ENCODE measurements at regions not wholly inside any gene's neighbourhood (a gene's known extent, or its start where the extent isn't known, plus 50 kb on each side); places are given as distances from the start of the nearest gene placed in this dataset.

DNA sequence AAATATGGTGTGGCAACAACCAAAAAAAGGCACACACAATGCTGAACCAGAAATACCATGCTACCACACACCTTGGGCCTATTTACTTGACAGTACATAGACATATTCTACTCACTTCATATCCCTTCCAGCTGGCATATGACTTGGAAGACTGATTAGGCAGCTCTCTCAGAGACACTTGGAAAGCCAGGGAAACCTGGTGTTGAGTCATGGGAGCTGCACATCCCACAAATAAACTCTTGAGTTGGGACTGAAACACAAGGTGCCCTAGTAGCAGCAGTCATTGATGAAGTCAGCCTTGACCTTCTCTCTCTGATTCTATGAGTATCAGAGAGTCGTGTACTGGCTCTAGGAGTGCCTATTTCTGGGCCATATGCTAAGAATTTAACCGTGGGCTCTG, 776.6 kb upstream of the LCORL start:
- no peaks in the 10 kb centered on the region for H3K4me1 Mint-ChIP-seq
- H3K27ac Mint-ChIP-seq = no peak overlapping the region
- H3K36me3 Mint-ChIP-seq (ENCODE audit: low read depth) = no peaks in the 10 kb centered on the region
- DNase-seq = no peak
- TF ChIP-seq, protein P1, sequence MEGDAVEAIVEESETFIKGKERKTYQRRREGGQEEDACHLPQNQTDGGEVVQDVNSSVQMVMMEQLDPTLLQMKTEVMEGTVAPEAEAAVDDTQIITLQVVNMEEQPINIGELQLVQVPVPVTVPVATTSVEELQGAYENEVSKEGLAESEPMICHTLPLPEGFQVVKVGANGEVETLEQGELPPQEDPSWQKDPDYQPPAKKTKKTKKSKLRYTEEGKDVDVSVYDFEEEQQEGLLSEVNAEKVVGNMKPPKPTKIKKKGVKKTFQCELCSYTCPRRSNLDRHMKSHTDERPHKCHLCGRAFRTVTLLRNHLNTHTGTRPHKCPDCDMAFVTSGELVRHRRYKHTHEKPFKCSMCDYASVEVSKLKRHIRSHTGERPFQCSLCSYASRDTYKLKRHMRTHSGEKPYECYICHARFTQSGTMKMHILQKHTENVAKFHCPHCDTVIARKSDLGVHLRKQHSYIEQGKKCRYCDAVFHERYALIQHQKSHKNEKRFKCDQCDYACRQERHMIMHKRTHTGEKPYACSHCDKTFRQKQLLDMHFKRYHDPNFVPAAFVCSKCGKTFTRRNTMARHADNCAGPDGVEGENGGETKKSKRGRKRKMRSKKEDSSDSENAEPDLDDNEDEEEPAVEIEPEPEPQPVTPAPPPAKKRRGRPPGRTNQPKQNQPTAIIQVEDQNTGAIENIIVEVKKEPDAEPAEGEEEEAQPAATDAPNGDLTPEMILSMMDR (IDR thresholded peaks at IDR 0.05) = no peak
- H3K4me3 Mint-ChIP-seq = no peak overlapping the region
- no peaks in the 10 kb centered on the region for H3K9me3 Mint-ChIP-seq
- no peaks in the 10 kb centered on the region for H3K27me3 Mint-ChIP-seq (ENCODE audit: low read depth, poor library complexity)

- H3K4me3 Mint-ChIP-seq = no peak overlapping the region
- H3K27me3 Mint-ChIP-seq (ENCODE audit: low read depth, poor library complexity) = no peaks in the 10 kb centered on the region
- TF ChIP-seq, protein P1 (IDR thresholded peaks at IDR 0.05) = no peak
- H3K27ac Mint-ChIP-seq = no peak overlapping the region
- H3K4me1 Mint-ChIP-seq = peaks cover 8% of the 10 kb centered on the region
- H3K9me3 Mint-ChIP-seq = no peaks in the 10 kb centered on the region
- H3K36me3 Mint-ChIP-seq (ENCODE audit: low read depth) = no peaks in the 10 kb centered on the region
- DNase-seq = no peak
Measured at GRCh38 chr4:18795794-18796193, 774.2 kb upstream of the LCORL start.

DNA sequence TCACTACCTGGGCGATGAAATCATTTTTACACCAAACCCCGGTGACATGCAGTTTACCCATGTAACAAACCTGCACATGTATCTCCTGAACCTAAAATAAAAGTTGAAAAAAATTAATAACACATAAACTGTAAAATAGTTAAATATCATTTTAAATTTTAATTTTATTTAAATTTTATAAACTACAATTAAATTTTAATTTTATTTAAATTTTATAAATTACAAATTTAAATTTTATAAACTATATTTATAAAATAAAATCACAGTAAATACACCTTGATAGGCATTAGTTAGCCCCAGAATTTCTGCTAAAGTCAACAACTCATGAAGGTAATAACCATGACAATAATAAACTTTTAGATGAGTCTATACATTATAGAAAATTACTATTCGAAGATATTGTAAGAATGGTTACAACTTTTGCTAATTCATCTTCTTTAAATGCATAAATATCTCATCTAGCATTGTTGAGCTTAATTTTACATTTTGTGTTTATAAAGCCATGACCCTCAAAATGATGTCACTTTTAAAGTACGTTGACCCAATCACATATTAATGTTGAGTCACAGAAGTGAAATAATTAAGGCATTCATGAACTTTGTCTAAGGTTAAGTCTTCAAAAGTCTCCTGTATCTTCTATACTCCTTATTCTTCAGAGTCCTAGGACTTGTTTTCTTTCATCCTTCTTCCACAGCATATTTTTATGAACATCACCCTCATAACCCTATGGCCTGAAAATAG, 755.8 kb upstream of the LCORL start:
- no peaks in the 10 kb centered on the region for H3K27me3 Mint-ChIP-seq (ENCODE audit: low read depth, poor library complexity)
- no peaks in the 10 kb centered on the region for H3K4me1 Mint-ChIP-seq
- H3K27ac Mint-ChIP-seq = no peak overlapping the region
- H3K36me3 Mint-ChIP-seq (ENCODE audit: low read depth) = peaks cover 15% of the 10 kb centered on the region
- TF ChIP-seq, protein P1 (IDR thresholded peaks at IDR 0.05) = no peak
- DNase-seq = no peak
- H3K9me3 Mint-ChIP-seq = peaks cover 38% of the 10 kb centered on the region
- no peak overlapping the region for H3K4me3 Mint-ChIP-seq

GRCh38 chr4:18767921-18768320, 746.4 kb upstream of the LCORL start:
- Mint-ChIP-seq H3K27me3 (ENCODE audit: low read depth, poor library complexity) (no peaks in the 10 kb centered on the region), H3K27ac (no peak overlapping the region), H3K36me3 (ENCODE audit: low read depth) (peaks cover 3% of the 10 kb centered on the region), H3K9me3 (peaks cover 2% of the 10 kb centered on the region), H3K4me3 (no peak overlapping the region), H3K4me1 (no peaks in the 10 kb centered on the region)
- TF ChIP-seq, protein P1 (IDR thresholded peaks at IDR 0.05) = no peak
- DNase-seq = no peak

DNA sequence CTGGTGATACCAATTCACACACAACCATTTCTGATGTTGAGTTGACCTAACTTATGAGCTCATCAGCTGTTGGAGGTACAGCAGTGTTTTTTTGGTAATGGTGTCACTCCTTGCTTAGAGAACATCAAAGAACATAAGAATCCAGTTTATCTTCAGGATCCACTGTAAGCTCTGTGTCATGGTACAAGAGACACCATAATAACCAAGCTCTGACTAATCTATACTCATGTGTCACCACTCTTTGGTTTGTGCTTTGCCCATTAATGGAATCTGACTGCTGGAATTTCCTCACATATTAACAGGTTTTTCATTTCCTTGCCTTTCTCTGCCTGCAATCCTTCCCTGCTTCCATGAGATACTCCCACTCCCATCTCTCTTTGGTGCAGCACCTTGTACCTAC, 735.1 kb upstream of the LCORL start:
- Mint-ChIP-seq H3K27me3 (ENCODE audit: low read depth, poor library complexity) (no peaks in the 10 kb centered on the region), H3K36me3 (ENCODE audit: low read depth) (no peaks in the 10 kb centered on the region), H3K4me1 (peaks cover 4% of the 10 kb centered on the region), H3K27ac (no peak overlapping the region), H3K4me3 (no peak overlapping the region), H3K9me3 (peaks cover 1% of the 10 kb centered on the region)
- TF ChIP-seq, protein P1 (IDR thresholded peaks at IDR 0.05) = no peak
- DNase-seq = no peak

- peaks cover 7% of the 10 kb centered on the region for H3K9me3 Mint-ChIP-seq
- TF ChIP-seq, protein P1 (IDR thresholded peaks at IDR 0.05) = no peak
- peaks cover 4% of the 10 kb centered on the region for H3K4me1 Mint-ChIP-seq
- no peak overlapping the region for H3K4me3 Mint-ChIP-seq
- DNase-seq = no peak
- H3K27ac Mint-ChIP-seq = no peak overlapping the region
- H3K27me3 Mint-ChIP-seq (ENCODE audit: low read depth, poor library complexity) = no peaks in the 10 kb centered on the region
- H3K36me3 Mint-ChIP-seq (ENCODE audit: low read depth) = no peaks in the 10 kb centered on the region
Measured at GRCh38 chr4:18754180-18754579, 732.6 kb upstream of the LCORL start.
